HG03442 (cell line): ENCODE measurements at regions not wholly inside any gene's neighbourhood (a gene's known extent, or its start where the extent isn't known, plus 50 kb on each side); places are given as distances from the start of the nearest gene placed in this dataset.

Experiments used
- ATAC-seq: cut with Tn5 transposase; IDR thresholded peaks from one replicate; pipeline ENCODE4 v1.9.1; 2021; ENCODE audit warnings: mild to moderate bottlenecking, moderate library complexity; ENCODE audit not compliant: unreplicated experiment

DNA sequence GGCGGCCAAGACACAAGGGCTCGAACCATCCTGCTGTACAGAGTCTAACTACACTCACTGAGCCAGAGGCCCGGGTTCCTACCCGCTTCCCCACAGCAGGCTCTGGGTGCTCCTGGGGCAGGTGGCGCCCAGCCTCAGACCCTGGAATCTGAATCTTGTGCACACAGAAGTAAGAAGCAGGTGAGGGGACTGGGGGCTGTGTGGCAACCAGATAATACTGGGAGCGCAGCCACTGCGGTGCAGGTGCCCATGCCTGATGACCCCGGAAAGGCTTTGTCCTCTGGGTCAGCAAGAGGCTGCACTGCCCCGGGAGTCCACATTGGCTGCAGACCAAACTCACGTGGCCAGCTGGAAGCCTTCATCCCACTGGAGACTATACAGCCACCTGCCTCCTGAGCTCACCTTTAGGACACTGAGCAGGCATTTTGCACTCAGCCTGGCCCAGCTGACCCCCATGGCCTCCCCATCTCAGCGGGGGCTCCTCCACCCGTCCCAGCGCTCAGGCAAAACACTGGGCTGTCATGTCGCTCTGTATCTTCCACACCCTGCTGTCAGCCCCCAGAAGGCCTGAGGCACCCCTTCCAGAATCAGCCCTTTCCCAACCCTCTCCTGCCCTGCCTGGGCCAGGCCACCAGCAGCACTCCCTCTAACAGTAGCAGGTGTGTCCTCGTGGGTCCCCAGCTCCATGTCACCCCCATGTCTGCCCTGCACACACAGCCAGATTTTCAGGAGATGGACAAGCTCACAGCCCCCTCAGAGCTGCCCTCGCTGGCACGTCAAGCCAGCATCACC, 101.0 kb upstream of the IQSEC1 start:
- ATAC-seq, result no peak

DNA sequence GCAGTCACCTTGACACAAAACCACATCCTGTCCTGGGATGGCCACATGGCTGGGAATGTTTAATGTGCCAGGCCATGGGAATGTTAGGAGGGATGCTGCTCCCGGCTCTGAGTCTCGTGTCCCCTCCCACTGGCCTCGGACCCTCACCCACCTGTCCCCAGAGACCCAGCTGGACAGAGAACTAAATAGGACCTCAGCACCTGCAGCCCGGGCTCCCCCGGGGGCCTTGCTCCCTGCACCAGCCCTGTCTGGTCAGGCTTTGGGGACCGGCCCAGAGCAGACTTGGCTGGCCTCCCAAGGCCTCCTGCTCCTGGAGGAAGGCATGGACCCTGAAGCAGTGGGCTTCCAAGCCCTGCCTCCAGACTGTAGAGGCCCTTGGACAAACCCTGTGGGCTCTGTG, 100.0 kb upstream of the IQSEC1 start:
- ATAC-seq, result no peak

DNA sequence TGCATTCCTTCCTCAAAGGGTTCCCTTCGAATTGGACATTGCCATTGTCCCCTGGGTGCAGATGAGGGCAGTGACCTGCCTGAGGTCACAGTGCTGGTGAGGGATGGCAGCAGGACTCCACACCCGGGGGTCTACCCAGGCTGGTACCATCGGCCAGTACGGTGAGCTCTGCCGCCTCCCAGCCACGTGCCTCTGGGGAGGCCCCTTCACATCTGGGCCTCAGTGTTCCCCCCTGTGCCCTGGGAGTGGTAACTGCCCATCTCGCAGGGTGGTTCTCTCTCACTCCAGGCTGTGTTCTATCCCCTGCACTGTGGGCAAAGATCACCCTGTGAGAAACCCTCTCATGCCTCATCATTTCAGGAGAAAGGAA, 99.4 kb upstream of the IQSEC1 start:
- ATAC-seq, result no peak

DNA sequence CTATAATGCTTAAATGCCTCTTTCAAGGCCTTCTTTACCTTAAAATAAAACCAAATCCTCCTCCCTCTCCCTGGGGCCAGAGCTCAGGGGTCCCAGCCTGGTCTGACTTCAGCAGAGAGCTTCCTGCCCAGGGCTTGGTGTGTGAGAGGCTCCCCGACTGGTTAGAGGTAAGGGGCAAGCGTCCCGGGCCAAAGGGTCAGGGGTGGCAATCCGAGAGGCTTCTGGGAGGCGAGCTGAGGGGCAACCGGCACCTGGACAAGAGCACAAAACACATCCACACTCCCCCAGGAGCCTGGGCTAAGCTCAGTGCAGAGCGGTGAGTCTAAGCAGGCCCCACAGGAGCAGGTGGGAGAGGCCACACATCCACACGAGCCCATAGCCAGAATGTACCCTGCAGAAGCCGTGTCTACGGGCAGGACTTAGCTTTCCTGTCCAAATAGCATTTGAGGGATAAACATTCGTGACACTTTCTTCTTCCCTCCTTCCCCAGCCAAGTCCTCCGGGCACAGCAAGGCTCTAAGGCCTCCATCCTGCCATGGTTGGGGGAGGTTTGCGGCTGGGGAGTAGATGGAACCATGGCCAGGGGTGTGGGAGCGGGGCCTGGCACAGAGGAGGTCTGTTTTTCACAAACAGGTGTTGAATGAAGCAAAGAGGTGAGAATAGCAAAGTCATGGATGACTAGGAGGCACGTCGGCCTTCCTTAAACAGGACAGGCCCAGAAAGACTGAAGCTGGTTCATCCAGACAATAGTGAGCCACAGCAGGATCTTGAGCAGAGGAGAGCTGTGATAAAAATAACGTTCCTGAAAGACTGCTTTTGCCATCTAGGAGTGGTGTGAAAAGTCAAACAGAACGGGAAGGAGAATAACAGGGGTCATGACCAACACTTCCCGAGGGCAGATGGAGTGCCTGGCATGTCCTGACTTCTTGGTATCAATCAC, 98.7 kb upstream of the IQSEC1 start:
- ATAC-seq, result no peak

DNA sequence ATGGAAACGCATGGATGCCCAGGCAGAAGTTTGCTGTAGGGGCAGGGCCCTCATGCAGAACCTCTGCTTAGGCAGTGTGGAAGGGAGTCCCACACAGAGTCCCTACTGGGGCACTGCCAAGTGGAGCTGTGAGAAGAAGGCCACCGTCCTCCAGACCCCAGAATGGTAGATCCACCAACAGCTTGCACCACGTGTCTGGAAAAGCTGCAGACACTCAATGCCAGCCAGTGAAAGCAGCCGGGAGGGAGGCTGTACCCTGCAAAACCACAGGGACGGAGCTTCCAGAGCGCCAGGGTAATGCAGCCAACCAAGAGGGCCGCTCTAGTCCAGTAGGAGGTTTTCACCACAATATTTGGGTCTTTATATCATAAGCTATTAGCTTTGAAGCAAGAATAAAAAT, 97.1 kb upstream of the IQSEC1 start:
- ATAC-seq, result no peak

DNA sequence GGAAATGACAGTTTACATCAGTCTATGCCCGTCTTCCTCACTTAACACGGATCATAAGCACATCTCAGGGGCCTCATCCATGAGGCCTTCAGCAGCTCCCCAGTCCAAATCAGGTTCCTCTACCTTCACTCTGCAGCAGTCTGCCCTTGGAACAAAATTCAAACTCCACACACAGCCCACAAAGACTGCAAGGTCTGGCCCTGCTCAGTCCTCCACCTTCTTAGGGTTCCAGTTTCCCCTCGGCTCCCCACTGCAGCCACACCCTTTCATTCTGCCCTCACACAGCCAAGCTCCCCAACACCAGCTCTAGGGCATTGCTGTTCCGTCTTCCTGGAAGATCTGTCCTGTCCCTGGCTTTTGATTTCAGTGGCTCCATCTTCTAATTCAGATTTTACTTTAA, 95.2 kb upstream of the IQSEC1 start:
- ATAC-seq, result no peak

DNA sequence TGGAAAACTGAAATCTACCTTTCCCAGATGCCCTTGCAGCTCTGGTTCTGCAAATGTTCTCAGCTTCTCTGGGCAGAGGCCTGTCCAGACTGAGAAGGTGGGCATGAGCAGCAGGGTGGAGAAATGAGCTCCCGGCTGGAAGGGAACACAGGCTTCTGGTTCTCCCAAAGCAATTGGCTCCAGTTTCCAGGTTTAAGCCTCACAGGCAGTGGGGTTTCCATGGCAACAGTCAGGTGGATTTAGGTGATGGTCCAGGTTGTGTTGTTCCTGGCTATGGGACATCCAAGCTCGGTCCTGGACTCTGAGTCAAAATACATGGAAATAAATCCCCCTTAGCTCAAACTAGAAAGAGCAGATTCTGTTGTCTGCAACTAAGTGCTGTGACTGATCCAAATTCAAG, 94.6 kb upstream of the IQSEC1 start:
- ATAC-seq, result no peak

- ATAC-seq, result no peak
Observed at GRCh38 chr3:13167064-13167743, 94.0 kb upstream of the IQSEC1 start.

DNA sequence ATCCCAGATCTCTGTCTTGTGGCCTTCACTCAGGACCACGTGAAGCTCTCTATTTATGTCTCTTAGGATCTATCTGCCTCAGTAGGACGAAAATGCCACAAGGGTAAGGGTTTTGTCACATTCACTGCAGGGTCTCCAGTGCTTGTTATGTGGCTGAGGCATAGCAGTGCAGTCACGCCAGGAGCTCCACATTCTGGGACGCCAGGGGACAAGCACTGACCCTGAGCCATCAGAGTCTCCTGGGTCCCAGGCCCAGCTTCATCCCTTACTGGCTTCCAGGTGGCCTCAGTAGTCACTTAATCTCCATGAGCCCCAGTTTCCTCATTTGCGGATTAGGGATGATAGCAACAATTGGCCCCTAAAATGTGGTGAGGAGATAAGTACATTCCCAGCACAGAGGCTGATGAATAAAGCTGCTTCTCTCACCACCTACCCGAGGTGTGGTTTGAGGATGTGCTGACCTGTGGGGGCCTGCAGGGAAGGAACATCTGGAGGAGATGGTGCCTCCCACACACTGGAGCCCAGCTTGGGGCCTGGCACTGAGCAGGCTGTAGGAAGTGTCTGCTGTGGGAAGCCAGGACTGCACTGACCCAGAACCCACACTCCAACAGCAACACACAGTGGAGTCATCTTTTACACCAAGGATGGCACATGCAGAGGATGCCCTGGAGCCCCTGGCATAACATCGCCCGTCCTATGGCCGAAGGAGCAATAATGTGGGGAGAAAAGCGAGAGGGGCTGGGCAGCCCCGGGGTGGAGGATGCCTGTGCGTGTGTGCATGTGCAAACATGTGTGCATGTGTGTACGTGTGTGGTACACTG, 93.2 kb upstream of the IQSEC1 start:
- no peak for ATAC-seq

GRCh38 chr3:13165576-13165975, 92.3 kb upstream of the IQSEC1 start:
- no peak for ATAC-seq

GRCh38 chr3:13164893-13165492, 91.8 kb upstream of the IQSEC1 start:
- no peak for ATAC-seq

- no peak for ATAC-seq
Observed at GRCh38 chr3:13163848-13164382, 90.7 kb upstream of the IQSEC1 start.

DNA sequence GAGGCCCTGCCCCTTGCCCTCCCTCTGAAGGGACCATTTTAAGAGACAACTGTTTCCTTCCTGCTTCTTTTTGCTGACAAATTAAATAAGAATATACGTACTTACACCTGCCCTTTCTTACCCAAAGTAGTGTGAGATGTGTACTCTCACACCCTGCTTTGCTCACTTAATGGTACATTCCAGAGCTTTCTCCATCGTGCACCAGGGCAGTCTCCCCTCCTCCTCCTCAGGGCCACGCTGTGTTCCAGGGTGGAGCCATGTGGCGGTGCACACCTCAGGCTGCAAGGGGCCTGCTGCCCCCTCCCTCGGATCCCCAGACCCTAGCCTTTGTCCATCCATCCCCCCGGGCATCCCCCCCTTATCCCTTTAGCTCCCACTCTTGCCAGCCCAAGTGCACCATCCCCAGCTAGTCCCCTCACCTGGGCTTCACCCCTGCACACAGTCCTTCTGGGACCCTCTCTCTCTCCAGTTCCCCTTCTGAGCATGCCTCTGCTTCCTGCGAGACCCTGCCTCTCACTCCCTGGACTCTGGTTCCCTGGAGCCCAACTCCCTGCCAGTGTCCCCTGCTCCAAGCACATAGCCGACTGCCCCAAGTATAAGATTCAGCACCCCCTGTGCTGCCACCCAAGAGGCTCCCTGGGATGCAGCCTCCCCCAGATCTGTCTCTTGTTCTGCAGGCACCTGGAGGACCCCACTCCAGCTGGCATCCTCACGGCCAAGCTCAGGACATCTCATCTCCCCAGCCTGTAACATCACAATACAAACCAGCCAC, 89.5 kb upstream of the IQSEC1 start:
- ATAC-seq, result no peak

DNA sequence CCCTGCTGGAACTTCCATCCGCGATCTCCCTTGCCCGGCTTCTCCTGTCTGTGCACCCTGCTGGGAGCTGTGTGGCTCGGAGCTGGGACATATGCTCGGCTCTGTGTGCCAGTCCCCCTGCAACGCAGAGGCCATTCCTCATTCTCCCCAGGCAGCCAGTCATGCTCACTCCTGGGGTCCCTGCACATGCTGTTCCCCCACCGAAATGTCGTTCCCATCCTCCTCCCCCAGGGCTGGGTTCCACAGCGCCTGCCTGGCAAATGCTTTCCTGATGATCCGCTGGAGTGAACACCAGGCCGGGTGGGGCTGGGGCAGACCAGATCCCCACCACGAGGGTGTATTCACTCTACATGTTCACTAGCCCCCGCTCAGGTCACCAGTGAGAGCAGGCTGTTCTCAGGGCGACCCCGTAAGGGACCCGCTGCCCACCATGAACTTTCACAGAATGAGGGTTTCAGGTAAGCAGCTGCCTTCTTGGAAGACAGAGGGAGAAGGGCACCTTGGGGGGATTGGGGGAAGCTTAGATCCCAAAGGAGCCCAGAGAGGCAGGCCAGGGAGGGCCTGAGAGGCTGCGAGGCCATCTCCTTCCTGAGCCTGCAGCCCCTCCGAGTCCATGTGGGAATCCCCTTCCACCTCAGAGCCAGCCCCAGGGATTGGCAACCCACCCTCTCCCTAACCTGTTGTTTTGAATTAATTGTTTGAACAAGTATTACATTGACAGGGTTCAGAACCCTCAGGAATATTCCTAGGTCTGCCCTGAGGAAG, 88.7 kb upstream of the IQSEC1 start:
- ATAC-seq, result no peak

DNA sequence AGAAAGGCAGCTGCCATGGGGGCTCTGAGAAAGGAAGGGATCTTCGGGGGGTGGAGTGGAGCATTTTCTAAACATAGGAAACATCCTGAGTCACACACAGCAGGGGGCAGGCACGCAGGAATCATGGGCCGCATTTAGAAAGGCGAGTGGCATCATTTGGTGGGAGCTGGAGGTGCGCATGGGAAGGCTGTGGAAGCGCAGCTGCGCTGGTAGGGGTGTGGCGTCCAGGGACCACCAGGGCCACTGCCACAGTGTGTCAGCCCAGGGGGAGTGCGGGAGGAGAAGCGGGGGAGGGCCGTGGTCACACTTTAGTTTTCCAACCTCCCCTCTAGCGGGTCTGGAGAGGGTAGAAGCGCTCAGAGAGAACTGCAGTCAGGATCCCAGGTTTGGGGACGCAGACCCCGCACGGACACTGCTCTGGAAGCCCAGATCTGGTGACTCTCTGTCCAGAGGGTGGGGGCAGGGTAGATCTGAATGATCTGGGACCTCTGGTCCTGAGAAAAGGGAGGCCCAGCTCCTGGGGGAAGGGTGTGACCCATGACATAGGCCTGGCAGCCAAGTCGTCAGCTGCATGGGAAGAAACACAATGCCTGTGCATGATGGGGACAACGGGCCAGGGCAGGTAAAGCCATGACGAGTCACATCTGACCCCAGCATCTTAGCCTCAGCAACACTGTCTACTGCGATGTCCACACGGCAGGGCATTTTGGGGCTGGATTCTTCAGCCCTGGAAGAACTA, 88.0 kb upstream of the IQSEC1 start:
- ATAC-seq, result no peak

DNA sequence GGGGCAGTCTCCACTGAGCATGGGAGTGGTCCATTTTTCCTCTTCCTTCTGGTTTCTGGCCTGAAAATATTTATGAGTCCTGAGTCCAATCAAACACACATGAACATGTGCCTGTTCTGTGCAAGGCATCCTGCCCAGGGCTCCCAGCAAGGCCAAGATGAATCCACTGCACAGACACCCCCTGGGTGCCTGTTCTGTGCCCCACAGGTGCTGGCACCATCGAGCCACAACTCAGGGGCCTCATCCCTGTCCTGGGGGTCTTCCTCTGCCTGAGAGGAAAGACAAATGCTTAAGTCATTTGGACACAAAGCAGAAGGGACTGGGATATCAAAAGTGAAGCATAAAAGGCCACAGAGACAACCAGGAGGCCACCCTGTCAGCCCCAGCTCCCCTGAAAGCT, 87.4 kb upstream of the IQSEC1 start:
- no peak for ATAC-seq

- no peak for ATAC-seq
Observed at GRCh38 chr3:13159890-13160289, 86.7 kb upstream of the IQSEC1 start.

DNA sequence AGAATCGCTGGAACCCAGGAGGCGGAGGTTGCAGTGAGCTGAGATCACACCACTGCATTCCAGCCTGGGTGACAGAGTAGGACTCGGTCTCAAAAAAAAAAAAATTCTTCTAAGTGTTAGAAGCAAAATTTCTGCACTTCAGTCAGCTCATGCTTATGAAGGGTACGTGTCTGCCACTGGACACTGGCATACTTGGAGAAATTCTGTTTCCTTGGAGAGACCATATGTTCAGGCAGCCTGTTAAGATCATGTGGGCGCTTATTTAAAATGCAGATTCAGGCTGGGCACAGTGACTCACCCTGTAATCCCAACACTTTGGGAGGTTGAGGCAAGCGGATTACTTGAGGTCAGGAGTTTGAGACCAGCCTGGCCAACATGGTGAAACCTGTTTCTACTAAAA, 85.6 kb upstream of the IQSEC1 start:
- no peak for ATAC-seq
